ENCODE measurements at regions not wholly inside any gene's neighbourhood (a gene's known extent, or its start where the extent isn't known, plus 50 kb on each side); places are given as distances from the start of the nearest gene placed in this dataset.

GRCh38 chr18:4581966-4582365, 126.9 kb upstream of the DLGAP1 start:
- Histone ChIP-seq H3K9me3 (ENCODE audit: control insufficient read depth in 2 of 2, insufficient read depth in 1 of 2, low read length in 1 of 2) (peaks cover 0 to 13% of the 10 kb centered on the region in 2 donors), H3K27ac (ENCODE audit: low read depth in 1 of 2, low read length in 1 of 2) (no peak overlapping the region), H3K4me1 (ENCODE audit: control insufficient read depth in 2 of 2, insufficient read depth in 2 of 2, low read length in 2 of 2) (no peaks in the 10 kb centered on the region), H3K4me3 (ENCODE audit: low read length in 2 of 2) (no peak overlapping the region), H3K27me3 (ENCODE audit: control insufficient read depth in 2 of 2, insufficient read depth in 1 of 2, low read length in 1 of 2) (no peaks in the 10 kb centered on the region), H3K36me3 (ENCODE audit: control insufficient read depth in 2 of 2, insufficient read depth in 2 of 2, low read length in 1 of 2) (no peaks in the 10 kb centered on the region)
- no peak for DNase-seq (ENCODE audit: low read depth in 6 of 9, low spot score in 9 of 9)
- 92% methylated on average over 2 of the region's 2 CpGs for WGBS

- peaks cover 0 to 13% of the 10 kb centered on the region in 2 donors for H3K9me3 ChIP-seq (ENCODE audit: control insufficient read depth in 2 of 2, insufficient read depth in 1 of 2, low read length in 1 of 2)
- no peaks in the 10 kb centered on the region for H3K4me1 ChIP-seq (ENCODE audit: control insufficient read depth in 2 of 2, insufficient read depth in 2 of 2, low read length in 2 of 2)
- no peak overlapping the region for H3K4me3 ChIP-seq (ENCODE audit: low read length in 2 of 2)
- H3K27me3 ChIP-seq (ENCODE audit: control insufficient read depth in 2 of 2, insufficient read depth in 1 of 2, low read length in 1 of 2) = no peaks in the 10 kb centered on the region
- WGBS = 82% methylated on average over 5 of the region's 5 CpGs
- no peaks in the 10 kb centered on the region for H3K36me3 ChIP-seq (ENCODE audit: control insufficient read depth in 2 of 2, insufficient read depth in 2 of 2, low read length in 1 of 2)
- no peak overlapping the region for H3K27ac ChIP-seq (ENCODE audit: low read depth in 1 of 2, low read length in 1 of 2)
- DNase-seq (ENCODE audit: low read depth in 6 of 9, low spot score in 9 of 9) = no peak
Observed at GRCh38 chr18:4578449-4578848, 123.3 kb upstream of the DLGAP1 start.

GRCh38 chr18:4573735-4574134, 118.6 kb upstream of the DLGAP1 start:
- Histone ChIP-seq H3K9me3 (ENCODE audit: control insufficient read depth in 2 of 2, insufficient read depth in 1 of 2, low read length in 1 of 2) (peaks cover 0 to 12% of the 10 kb centered on the region in 2 donors), H3K4me1 (ENCODE audit: control insufficient read depth in 2 of 2, insufficient read depth in 2 of 2, low read length in 2 of 2) (no peaks in the 10 kb centered on the region), H3K4me3 (ENCODE audit: low read length in 2 of 2) (no peak overlapping the region), H3K27ac (ENCODE audit: low read depth in 1 of 2, low read length in 1 of 2) (no peak overlapping the region), H3K36me3 (ENCODE audit: control insufficient read depth in 2 of 2, insufficient read depth in 2 of 2, low read length in 1 of 2) (no peaks in the 10 kb centered on the region), H3K27me3 (ENCODE audit: control insufficient read depth in 2 of 2, insufficient read depth in 1 of 2, low read length in 1 of 2) (no peaks in the 10 kb centered on the region)
- 91% methylated on average over 3 of the region's 3 CpGs for WGBS
- DNase-seq (ENCODE audit: low read depth in 6 of 9, low spot score in 9 of 9) = no peak

- no peaks in the 10 kb centered on the region for H3K27me3 ChIP-seq (ENCODE audit: control insufficient read depth in 2 of 2, insufficient read depth in 1 of 2, low read length in 1 of 2)
- no peaks in the 10 kb centered on the region for H3K4me1 ChIP-seq (ENCODE audit: control insufficient read depth in 2 of 2, insufficient read depth in 2 of 2, low read length in 2 of 2)
- no peaks in the 10 kb centered on the region for H3K36me3 ChIP-seq (ENCODE audit: control insufficient read depth in 2 of 2, insufficient read depth in 2 of 2, low read length in 1 of 2)
- no peak overlapping the region for H3K27ac ChIP-seq (ENCODE audit: low read depth in 1 of 2, low read length in 1 of 2)
- 92% methylated on average over 3 of the region's 3 CpGs for whole genome bisulfite sequencing
- no peak for DNase-seq (ENCODE audit: low read depth in 6 of 9, low spot score in 9 of 9)
- no peak overlapping the region for H3K4me3 ChIP-seq (ENCODE audit: low read length in 2 of 2)
- H3K9me3 ChIP-seq (ENCODE audit: control insufficient read depth in 2 of 2, insufficient read depth in 1 of 2, low read length in 1 of 2) = no peaks in the 10 kb centered on the region
Observed at GRCh38 chr18:4557502-4557901, 102.4 kb upstream of the DLGAP1 start.

DNA sequence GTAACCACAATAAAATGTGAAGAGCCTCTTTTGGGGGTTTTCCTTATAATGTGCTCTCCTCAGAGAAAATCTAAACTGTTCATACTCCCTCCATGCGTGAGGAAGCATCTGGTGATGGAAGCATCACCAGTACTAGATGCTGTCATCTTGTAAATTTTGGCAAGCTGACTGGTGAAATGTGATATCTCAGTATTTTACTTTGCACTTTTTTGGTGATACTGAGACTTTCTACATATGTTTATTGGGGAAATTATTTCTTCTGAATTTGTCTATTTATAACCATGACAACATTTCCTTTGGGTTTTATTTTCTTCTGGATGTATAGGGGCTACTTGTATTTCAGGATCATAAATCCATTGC, 95.9 kb upstream of the DLGAP1 start:
- 81% methylated on average over 1 of the region's 1 CpG for WGBS
- H3K4me1 ChIP-seq (ENCODE audit: control insufficient read depth in 2 of 2, insufficient read depth in 2 of 2, low read length in 2 of 2) = no peaks in the 10 kb centered on the region
- no peak for DNase-seq (ENCODE audit: low read depth in 6 of 9, low spot score in 9 of 9)

DNA sequence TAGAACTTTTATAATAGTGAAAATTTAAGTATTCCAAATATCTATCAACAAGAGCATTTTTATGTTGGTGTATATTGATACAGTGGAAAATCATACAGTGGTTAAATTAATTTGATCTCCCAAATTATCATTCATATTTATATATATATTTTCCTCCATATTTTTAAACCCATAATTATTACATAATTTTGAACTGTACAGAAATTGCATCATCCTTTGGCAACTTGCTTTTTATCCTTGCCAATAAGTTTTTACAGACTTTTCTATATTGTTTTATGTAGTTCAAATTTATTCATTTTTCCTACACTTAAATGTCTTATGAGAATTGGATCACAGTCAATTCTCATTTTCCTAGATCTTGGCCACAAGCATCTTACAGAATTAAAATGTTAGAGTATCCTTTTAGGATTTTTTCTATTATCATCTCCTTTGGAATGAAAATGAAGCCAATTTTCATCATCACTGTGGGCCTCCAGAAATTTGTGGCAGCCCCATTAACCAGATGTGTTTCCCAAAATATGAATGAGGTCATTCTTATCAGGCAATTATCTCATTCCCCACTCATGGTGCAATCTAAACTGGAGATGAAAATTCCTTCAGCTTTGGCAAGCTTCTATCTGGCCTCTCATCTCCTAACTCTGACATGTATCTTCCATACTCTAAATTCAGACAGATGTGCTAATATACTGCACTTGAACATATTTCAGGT, 94.2 kb upstream of the DLGAP1 start:
- H3K4me1 ChIP-seq (ENCODE audit: control insufficient read depth in 2 of 2, insufficient read depth in 2 of 2, low read length in 2 of 2) = no peaks in the 10 kb centered on the region
- H3K9me3 ChIP-seq (ENCODE audit: control insufficient read depth in 2 of 2, insufficient read depth in 1 of 2, low read length in 1 of 2) = no peaks in the 10 kb centered on the region
- H3K4me3 ChIP-seq (ENCODE audit: low read length in 2 of 2) = no peak overlapping the region
- no peaks in the 10 kb centered on the region for H3K36me3 ChIP-seq (ENCODE audit: control insufficient read depth in 2 of 2, insufficient read depth in 2 of 2, low read length in 1 of 2)
- no peak overlapping the region for H3K27ac ChIP-seq (ENCODE audit: low read depth in 1 of 2, low read length in 1 of 2)
- no peaks in the 10 kb centered on the region for H3K27me3 ChIP-seq (ENCODE audit: control insufficient read depth in 2 of 2, insufficient read depth in 1 of 2, low read length in 1 of 2)
- no peak for DNase-seq (ENCODE audit: low read depth in 6 of 9, low spot score in 9 of 9)

More for the DNA sequence above, 95.9 kb upstream of the DLGAP1 start:
- Histone ChIP-seq H3K9me3 (ENCODE audit: control insufficient read depth in 2 of 2, insufficient read depth in 1 of 2, low read length in 1 of 2) (no peaks in the 10 kb centered on the region), H3K27me3 (ENCODE audit: control insufficient read depth in 2 of 2, insufficient read depth in 1 of 2, low read length in 1 of 2) (no peaks in the 10 kb centered on the region), H3K4me3 (ENCODE audit: low read length in 2 of 2) (no peak overlapping the region), H3K36me3 (ENCODE audit: control insufficient read depth in 2 of 2, insufficient read depth in 2 of 2, low read length in 1 of 2) (no peaks in the 10 kb centered on the region), H3K27ac (ENCODE audit: low read depth in 1 of 2, low read length in 1 of 2) (no peak overlapping the region)

- H3K27ac ChIP-seq (ENCODE audit: low read depth in 1 of 2, low read length in 1 of 2) = no peak overlapping the region
- H3K9me3 ChIP-seq (ENCODE audit: control insufficient read depth in 2 of 2, insufficient read depth in 1 of 2, low read length in 1 of 2) = no peaks in the 10 kb centered on the region
- DNase-seq (ENCODE audit: low read depth in 6 of 9, low spot score in 9 of 9) = no peak
- H3K4me3 ChIP-seq (ENCODE audit: low read length in 2 of 2) = no peak overlapping the region
- no peaks in the 10 kb centered on the region for H3K36me3 ChIP-seq (ENCODE audit: control insufficient read depth in 2 of 2, insufficient read depth in 2 of 2, low read length in 1 of 2)
- H3K27me3 ChIP-seq (ENCODE audit: control insufficient read depth in 2 of 2, insufficient read depth in 1 of 2, low read length in 1 of 2) = no peaks in the 10 kb centered on the region
- WGBS = 83% methylated on average over 6 of the region's 6 CpGs
- H3K4me1 ChIP-seq (ENCODE audit: control insufficient read depth in 2 of 2, insufficient read depth in 2 of 2, low read length in 2 of 2) = no peaks in the 10 kb centered on the region
Observed at GRCh38 chr18:4547126-4547525, 92.0 kb upstream of the DLGAP1 start.

DNA sequence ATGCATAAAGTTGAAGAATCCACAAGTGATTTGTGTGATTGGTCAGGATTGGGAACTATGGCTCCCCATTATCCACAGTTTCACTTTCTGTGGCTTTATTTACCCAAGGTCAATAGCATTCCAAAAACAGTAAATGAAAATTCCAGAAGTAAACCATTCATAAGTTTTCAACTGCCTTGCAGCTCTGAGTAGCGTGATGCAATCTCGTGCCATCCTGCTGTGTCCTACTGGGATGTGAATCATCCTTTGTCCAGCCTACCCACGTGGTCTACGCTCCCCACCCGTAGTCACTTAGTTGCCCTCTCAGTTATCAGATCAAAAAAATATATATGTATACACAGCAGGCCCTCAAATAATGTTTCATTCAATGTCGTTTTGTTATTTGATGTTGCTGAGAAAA, 89.0 kb upstream of the DLGAP1 start:
- DNase-seq (ENCODE audit: low read depth in 6 of 9, low spot score in 9 of 9) = no peak
- no peak overlapping the region for H3K27ac ChIP-seq (ENCODE audit: low read depth in 1 of 2, low read length in 1 of 2)
- no peak overlapping the region for H3K4me3 ChIP-seq (ENCODE audit: low read length in 2 of 2)
- no peaks in the 10 kb centered on the region for H3K36me3 ChIP-seq (ENCODE audit: control insufficient read depth in 2 of 2, insufficient read depth in 2 of 2, low read length in 1 of 2)
- no peaks in the 10 kb centered on the region for H3K9me3 ChIP-seq (ENCODE audit: control insufficient read depth in 2 of 2, insufficient read depth in 1 of 2, low read length in 1 of 2)
- H3K27me3 ChIP-seq (ENCODE audit: control insufficient read depth in 2 of 2, insufficient read depth in 1 of 2, low read length in 1 of 2) = no peaks in the 10 kb centered on the region
- H3K4me1 ChIP-seq (ENCODE audit: control insufficient read depth in 2 of 2, insufficient read depth in 2 of 2, low read length in 2 of 2) = no peaks in the 10 kb centered on the region
- WGBS = 90% methylated on average over 6 of the region's 6 CpGs

GRCh38 chr18:4543711-4544110, 88.6 kb upstream of the DLGAP1 start:
- no peak overlapping the region for H3K27ac ChIP-seq (ENCODE audit: low read depth in 1 of 2, low read length in 1 of 2)
- no peaks in the 10 kb centered on the region for H3K4me1 ChIP-seq (ENCODE audit: control insufficient read depth in 2 of 2, insufficient read depth in 2 of 2, low read length in 2 of 2)
- no peaks in the 10 kb centered on the region for H3K9me3 ChIP-seq (ENCODE audit: control insufficient read depth in 2 of 2, insufficient read depth in 1 of 2, low read length in 1 of 2)
- no peaks in the 10 kb centered on the region for H3K36me3 ChIP-seq (ENCODE audit: control insufficient read depth in 2 of 2, insufficient read depth in 2 of 2, low read length in 1 of 2)
- DNase-seq (ENCODE audit: low read depth in 6 of 9, low spot score in 9 of 9) = no peak
- H3K27me3 ChIP-seq (ENCODE audit: control insufficient read depth in 2 of 2, insufficient read depth in 1 of 2, low read length in 1 of 2) = no peaks in the 10 kb centered on the region
- no peak overlapping the region for H3K4me3 ChIP-seq (ENCODE audit: low read length in 2 of 2)

DNA sequence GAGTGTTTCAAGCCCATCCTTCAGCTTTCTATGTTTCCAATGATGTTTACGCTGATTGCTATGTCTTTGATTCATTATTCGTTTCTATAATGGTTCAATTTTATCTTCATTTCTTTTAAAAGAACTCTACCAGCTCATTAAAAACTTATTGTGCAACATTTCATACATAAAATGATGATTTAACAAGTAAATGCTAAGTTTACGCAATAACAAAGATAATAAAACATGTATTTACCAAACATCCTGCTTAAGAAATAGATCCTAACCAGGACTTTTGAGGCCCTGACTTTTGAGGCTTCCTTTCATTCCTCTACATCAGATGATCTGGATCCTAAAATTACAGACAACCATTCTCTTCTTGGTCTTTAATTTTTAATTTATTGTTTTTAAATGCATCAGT, 86.5 kb upstream of the DLGAP1 start:
- H3K4me1 ChIP-seq (ENCODE audit: control insufficient read depth in 2 of 2, insufficient read depth in 2 of 2, low read length in 2 of 2) = no peaks in the 10 kb centered on the region
- no peak for DNase-seq (ENCODE audit: low read depth in 6 of 9, low spot score in 9 of 9)
- no peaks in the 10 kb centered on the region for H3K9me3 ChIP-seq (ENCODE audit: control insufficient read depth in 2 of 2, insufficient read depth in 1 of 2, low read length in 1 of 2)
- H3K36me3 ChIP-seq (ENCODE audit: control insufficient read depth in 2 of 2, insufficient read depth in 2 of 2, low read length in 1 of 2) = no peaks in the 10 kb centered on the region
- H3K27me3 ChIP-seq (ENCODE audit: control insufficient read depth in 2 of 2, insufficient read depth in 1 of 2, low read length in 1 of 2) = no peaks in the 10 kb centered on the region
- no peak overlapping the region for H3K27ac ChIP-seq (ENCODE audit: low read depth in 1 of 2, low read length in 1 of 2)
- WGBS = 93% methylated on average over 3 of the region's 3 CpGs
- H3K4me3 ChIP-seq (ENCODE audit: low read length in 2 of 2) = no peak overlapping the region
